HAP-1 (cell line): ENCODE measurements at regions not wholly inside any gene's neighbourhood (a gene's known extent, or its start where the extent isn't known, plus 50 kb on each side); places are given as distances from the start of the nearest gene placed in this dataset.

Experiments used
- DNase-seq, 2 experiments: peaks; one replicate each; pipeline ENCODE4 v3.0.0-alpha.2; 2016 to 2020; ENCODE audit warnings: low spot score in 2 of 2
- H3K27me3 ChIP-seq: fragments of 250-450 bp; sonication (Bioruptor Pico); 2 replicates; pipeline ENCODE4 v1.5.1; 2020; ENCODE audit warnings: low read depth, mild to moderate bottlenecking, moderate library complexity
- H3K36me3 ChIP-seq: fragments of 250-450 bp; sonication (Bioruptor Pico); replicated peaks from 2 replicates; pipeline ENCODE4 v1.5.1; 2020; ENCODE audit warnings: mild to moderate bottlenecking
- H3K4me1 ChIP-seq: fragments of 250-450 bp; sonication (Bioruptor Pico); 2 replicates; pipeline ENCODE4 v1.5.1; 2020; ENCODE audit warnings: mild to moderate bottlenecking
- H3K4me3 ChIP-seq: fragments of 250-450 bp; sonication (Bioruptor Pico); 2 replicates; pipeline ENCODE4 v1.5.1; 2020; ENCODE audit warnings: mild to moderate bottlenecking, moderate library complexity
- H3K9me3 ChIP-seq: fragments of 250-450 bp; sonication (Bioruptor Pico); 2 replicates; pipeline ENCODE4 v1.5.1; 2020; ENCODE audit warnings: mild to moderate bottlenecking, moderate library complexity
- in situ Hi-C: fragments of 300-500 bp; cut with MboI; formaldehyde crosslinking; loops from 3 replicates; pipeline ENCODE4 v1.14.3; 2020; ENCODE audit warnings: low sequenced_read_pairs, inconsistent platforms, mixed read lengths

DNA sequence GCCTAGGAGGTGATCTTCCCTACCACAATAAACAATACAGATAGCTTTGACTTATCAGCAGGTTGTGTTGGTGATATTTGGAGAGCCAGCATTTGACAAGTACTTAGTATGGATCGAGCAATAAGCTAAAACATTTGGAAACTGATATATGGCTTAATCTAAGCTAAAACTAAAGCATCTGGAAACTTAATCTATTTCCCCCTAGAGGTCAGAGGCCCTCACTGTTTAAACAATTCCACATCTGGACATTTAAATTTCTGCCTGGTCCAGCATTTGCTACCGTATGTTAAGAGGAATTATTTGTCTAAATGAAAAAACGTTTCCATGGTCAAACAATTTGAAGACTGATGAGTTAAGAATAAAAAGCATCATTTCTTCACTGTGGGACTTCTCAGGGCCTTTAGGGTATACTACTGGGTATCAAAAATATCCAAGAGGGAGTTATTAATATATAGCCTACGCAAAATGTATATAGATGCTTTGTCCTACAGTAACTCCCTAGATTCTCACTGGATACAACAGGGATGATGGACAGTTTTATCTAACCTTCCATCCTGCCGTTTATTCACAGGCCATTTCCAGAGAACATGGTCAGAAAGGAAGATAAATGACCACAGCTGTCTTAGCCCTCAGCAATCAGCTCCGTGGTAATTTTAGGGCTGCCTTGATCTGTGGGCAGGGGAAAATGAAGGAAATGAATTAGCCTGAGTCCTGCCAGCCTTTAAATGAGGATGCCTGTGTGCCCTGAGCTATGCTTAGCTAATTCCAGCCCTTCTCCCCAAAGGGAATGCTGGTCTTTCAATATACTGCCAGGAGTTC, 135.4 kb upstream of the NUDT4 start:
- no peak overlapping the region for H3K4me3 ChIP-seq
- peaks cover 12% of the 10 kb centered on the region; the same call in 1 of the 2 replicates for H3K4me1 ChIP-seq
- H3K9me3 ChIP-seq = no peaks in the 10 kb centered on the region; the same call in 1 of the 2 replicates
- in situ Hi-C loops = no loop called here
- DNase-seq = no peak
- H3K36me3 ChIP-seq = no peaks in the 10 kb centered on the region
- no peaks in the 10 kb centered on the region for H3K27me3 ChIP-seq

DNA sequence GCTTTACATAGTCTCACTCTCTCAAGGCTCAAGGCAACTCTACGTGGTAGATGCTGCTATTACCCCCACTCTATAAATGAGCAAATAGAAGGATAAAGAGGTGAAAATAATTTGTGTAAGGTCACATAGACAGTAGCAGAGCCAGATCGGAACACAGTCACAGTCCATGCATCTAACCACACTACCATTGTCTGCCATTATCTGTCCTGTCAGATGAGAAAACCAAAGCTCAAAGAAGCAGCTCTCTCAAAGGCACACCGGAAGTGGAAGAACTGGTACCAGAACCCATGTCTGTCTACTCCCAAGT, 134.4 kb upstream of the NUDT4 start:
- Histone ChIP-seq H3K4me3 (no peak overlapping the region), H3K27me3 (no peaks in the 10 kb centered on the region), H3K9me3 (no peaks in the 10 kb centered on the region; the same call in 1 of the 2 replicates), H3K36me3 (no peaks in the 10 kb centered on the region), H3K4me1 (peaks cover 12% of the 10 kb centered on the region; the same call in 1 of the 2 replicates)
- DNase-seq = no peak
- in situ Hi-C loops = no loop called here

DNA sequence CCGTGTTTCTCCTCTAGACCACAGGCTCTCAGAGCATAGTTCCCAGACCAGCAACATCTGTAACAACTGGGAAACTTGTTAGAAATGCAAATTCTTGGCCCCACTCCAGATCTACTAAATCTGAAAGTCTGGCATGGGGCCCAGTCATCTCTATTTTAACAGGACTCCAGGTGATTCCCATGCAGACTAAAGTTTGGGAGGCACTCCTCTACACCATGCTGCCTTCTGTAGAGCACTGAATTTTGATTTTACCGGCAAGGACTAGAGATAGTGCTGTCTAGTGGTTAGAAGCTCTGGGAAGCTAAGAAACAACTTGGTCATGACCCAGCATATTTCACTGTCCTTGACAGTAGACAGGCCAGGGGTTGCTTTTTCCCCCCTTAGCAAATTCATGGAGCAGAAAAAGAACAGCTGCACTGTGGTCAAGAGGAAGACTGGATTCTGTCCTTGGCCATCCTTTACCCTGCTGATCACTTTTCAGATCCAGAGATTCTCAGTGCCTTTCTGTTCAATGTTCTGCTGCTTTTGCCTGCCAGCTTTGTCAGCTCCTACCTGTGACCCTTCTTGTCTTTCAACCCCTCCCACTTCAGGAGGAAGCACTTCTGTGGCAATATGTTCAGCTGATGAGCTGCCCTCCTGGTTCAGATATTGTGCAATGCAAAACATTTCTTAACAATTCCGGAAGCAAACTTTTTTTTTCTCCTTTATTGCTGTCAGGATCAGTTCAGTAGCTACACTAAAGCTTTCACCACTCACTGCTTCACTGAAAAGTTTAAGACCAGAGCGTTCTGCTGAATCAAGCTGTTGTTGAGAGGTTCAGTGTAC, 133.8 kb upstream of the NUDT4 start:
- peaks cover 12% of the 10 kb centered on the region; the same call in 1 of the 2 replicates for H3K4me1 ChIP-seq
- no peaks in the 10 kb centered on the region for H3K36me3 ChIP-seq
- H3K27me3 ChIP-seq = no peaks in the 10 kb centered on the region
- no peak overlapping the region for H3K4me3 ChIP-seq
- DNase-seq = peak in 1 of 2 experiments; percentile 57
- in situ Hi-C loops = no loop called here
- no peaks in the 10 kb centered on the region for H3K9me3 ChIP-seq

GRCh38 chr12:93244514-93245077, 133.1 kb upstream of the NUDT4 start:
- H3K9me3 ChIP-seq = no peaks in the 10 kb centered on the region
- in situ Hi-C loops = no loop called here
- peaks cover 12% of the 10 kb centered on the region; the same call in 1 of the 2 replicates for H3K4me1 ChIP-seq
- no peaks in the 10 kb centered on the region for H3K27me3 ChIP-seq
- DNase-seq = no peak
- H3K4me3 ChIP-seq = no peak overlapping the region
- H3K36me3 ChIP-seq = no peaks in the 10 kb centered on the region

DNA sequence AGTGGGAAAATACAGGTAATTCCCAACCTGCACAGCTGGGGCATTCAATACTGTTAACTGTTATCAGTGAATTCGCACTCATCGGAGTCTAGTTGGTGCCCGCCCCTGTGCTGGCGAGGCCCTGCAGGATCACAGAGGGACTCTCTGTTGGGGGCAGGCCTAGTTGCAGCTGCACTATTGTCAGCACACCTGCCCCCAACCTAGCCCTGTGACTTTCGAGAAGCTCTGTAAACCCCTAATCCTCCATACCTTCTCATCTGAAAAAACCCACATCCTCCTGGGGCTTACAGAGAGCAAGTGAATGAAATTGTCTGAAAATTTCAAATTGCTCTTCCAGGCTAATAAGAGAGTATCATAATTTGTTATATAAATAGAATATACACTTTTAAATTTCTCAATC, 132.2 kb upstream of the NUDT4 start:
- in situ Hi-C loops = no loop called here
- Histone ChIP-seq H3K9me3 (no peaks in the 10 kb centered on the region), H3K4me1 (peaks cover 12% of the 10 kb centered on the region; the same call in 1 of the 2 replicates), H3K4me3 (no peak overlapping the region), H3K36me3 (no peaks in the 10 kb centered on the region), H3K27me3 (no peaks in the 10 kb centered on the region)
- no peak for DNase-seq

DNA sequence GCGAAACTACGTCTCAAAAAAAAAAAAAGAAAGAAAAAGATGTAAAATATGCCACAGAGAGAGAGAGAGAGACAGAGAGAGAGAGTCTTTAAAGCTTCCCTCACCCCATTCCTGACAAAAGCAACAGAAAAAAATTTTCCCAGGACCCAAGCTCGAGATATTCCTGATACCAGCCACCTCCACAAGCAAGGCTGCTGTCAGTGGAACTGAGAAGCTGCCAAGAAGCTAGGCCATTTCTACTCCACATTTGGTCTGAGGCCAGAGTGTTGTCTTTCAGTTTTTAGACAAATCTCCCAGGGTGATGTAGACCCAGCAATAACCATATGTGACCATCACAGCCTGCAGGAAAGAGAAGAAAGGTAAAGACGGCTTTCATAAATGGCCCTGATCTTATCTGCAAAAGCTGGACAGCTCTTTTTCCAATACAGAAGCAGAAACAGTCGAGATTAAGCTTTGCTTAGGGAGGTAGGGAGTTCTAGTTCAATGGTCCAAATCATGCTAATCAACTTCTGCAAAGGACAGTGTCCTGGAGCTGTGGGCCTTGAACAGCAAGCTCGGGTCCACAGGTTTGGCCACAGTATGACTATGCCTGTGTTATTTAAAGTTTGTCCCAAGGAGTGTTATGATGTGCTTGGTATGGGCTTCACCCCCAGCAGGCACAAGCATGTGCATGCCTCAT, 130.3 kb upstream of the NUDT4 start:
- in situ Hi-C loops = no loop called here
- H3K27me3 ChIP-seq = no peaks in the 10 kb centered on the region
- H3K9me3 ChIP-seq = no peaks in the 10 kb centered on the region
- no peaks in the 10 kb centered on the region for H3K36me3 ChIP-seq
- H3K4me1 ChIP-seq = peaks cover 12% of the 10 kb centered on the region; the same call in 1 of the 2 replicates
- no peak overlapping the region for H3K4me3 ChIP-seq
- DNase-seq = no peak

- no peak for DNase-seq
- in situ Hi-C loops = no loop called here
- Histone ChIP-seq H3K36me3 (no peaks in the 10 kb centered on the region), H3K4me1 (no peaks in the 10 kb centered on the region), H3K4me3 (no peak overlapping the region), H3K27me3 (no peaks in the 10 kb centered on the region), H3K9me3 (peaks cover 5% of the 10 kb centered on the region)
These were observed 125.5 kb upstream of the NUDT4 start for GRCh38 chr12:93252221-93252620.

GRCh38 chr12:93254911-93255310, 122.8 kb upstream of the NUDT4 start:
- H3K4me3 ChIP-seq = no peak overlapping the region
- no peak for DNase-seq
- no peaks in the 10 kb centered on the region for H3K27me3 ChIP-seq
- H3K9me3 ChIP-seq = peaks cover 5% of the 10 kb centered on the region
- H3K4me1 ChIP-seq = no peaks in the 10 kb centered on the region
- in situ Hi-C loops = no loop called here
- no peaks in the 10 kb centered on the region for H3K36me3 ChIP-seq

- in situ Hi-C loops = no loop called here
These were observed 121.3 kb upstream of the NUDT4 start for GRCh38 chr12:93256256-93256969.

DNA sequence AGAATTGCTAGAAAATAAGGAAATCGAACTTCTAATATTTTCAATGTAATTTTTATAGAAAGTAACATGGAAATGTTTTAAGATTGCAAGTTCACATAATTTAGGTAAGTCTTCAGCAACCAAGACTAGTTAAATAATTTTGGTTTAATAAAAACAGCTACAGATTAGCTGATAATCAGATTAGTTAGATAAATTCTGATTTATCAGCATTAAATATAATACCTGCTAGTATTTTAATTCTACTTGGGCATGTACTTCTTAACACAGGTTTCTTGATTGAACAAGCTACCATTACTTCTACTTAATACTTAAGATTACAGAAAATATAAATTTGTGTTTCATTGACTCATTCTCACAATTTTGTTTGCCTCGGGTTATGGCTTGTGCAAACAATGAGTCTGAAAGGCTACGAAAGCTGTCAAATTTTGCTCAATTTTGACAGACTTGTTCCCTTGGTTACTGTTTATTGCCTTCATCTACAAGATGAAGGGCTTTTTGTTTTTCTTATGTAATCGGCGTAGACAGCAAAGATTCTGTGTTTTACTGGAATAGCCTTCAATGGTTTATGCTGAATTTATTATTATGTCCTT, 116.1 kb upstream of the NUDT4 start:
- Histone ChIP-seq H3K36me3 (no peaks in the 10 kb centered on the region), H3K27me3 (no peaks in the 10 kb centered on the region), H3K9me3 (no peaks in the 10 kb centered on the region), H3K4me1 (peaks cover 8% of the 10 kb centered on the region), H3K4me3 (no peak overlapping the region)
- in situ Hi-C loops = no loop called here
- peak in 1 of 2 experiments; percentile 35 for DNase-seq

More at GRCh38 chr12:93256256-93256969, 121.3 kb upstream of the NUDT4 start:
- Histone ChIP-seq H3K27me3 (no peaks in the 10 kb centered on the region), H3K9me3 (peaks cover 5% of the 10 kb centered on the region), H3K4me1 (peaks cover under 1% of the 10 kb centered on the region; the same call in 1 of the 2 replicates), H3K4me3 (no peak overlapping the region), H3K36me3 (no peaks in the 10 kb centered on the region)
- DNase-seq = no peak

- Histone ChIP-seq H3K4me1 (no peaks in the 10 kb centered on the region), H3K36me3 (no peaks in the 10 kb centered on the region), H3K27me3 (no peaks in the 10 kb centered on the region), H3K4me3 (no peak overlapping the region), H3K9me3 (no peaks in the 10 kb centered on the region)
- in situ Hi-C loops = no loop called here
- DNase-seq = peak in 1 of 2 experiments; percentile 17
These were observed 104.7 kb upstream of the NUDT4 start for GRCh38 chr12:93272997-93273396.

DNA sequence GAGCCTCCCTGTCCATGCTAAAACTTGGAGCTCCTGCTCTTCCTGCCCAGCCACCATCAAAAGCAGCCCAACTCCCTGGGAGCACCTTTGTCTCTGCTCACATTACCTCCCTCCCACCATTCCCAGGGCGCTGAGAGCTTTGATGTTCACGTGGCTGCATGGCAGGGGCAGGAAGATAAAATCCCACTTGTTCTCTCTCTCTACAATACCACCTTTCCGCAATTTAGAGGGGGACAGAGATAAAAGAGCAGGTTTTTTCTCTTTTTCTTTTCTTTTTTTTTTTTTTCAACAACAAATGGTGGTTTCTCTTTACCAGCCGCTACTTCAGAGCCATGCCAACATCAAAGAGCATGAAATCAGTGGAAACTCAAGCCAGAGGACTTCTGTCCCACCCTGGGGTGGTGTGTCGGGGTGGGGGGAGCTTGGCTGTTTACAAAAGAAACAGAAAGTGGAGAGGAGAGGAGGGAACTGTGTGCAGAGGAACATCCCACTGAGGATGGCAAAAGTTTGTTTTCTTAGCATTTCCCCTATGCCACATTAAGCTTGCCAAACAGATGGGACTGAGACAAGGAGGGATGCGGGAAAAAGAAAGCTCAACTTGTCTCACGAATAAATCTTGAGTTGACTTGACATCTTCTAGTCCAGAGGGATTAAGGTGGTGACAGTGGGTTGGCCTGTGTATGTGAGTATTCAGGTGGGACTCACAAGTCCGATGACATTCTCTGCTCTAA, 103.7 kb upstream of the NUDT4 start:
- H3K9me3 ChIP-seq = no peaks in the 10 kb centered on the region
- in situ Hi-C loops = no loop called here
- H3K27me3 ChIP-seq = no peaks in the 10 kb centered on the region
- no peaks in the 10 kb centered on the region for H3K36me3 ChIP-seq
- DNase-seq = no peak
- no peak overlapping the region for H3K4me3 ChIP-seq
- H3K4me1 ChIP-seq = no peaks in the 10 kb centered on the region
